GM19025 (cell line): ENCODE measurements at regions not wholly inside any gene's neighbourhood (a gene's known extent, or its start where the extent isn't known, plus 50 kb on each side); places are given as distances from the start of the nearest gene placed in this dataset.
"Not testable (repeated sequence)": the region's sequence is repeated elsewhere in the genome, so short reads cannot be mapped to it uniquely, and the experiment has no call there.

Experiments
- ATAC-seq: cut with Tn5 transposase; IDR thresholded peaks from one replicate; pipeline ENCODE4 v1.9.1; 2021; ENCODE audit warnings: mild to moderate bottlenecking, low read depth, moderate library complexity; ENCODE audit not compliant: unreplicated experiment

- ATAC-seq: no peak
These were observed 349.5 kb downstream of the PRR16 start for GRCh38 chr5:120813551-120813950.

GRCh38 chr5:120817044-120817985, 353.2 kb downstream of the PRR16 start:
- ATAC-seq: no peak

- ATAC-seq: no peak
These were observed 354.0 kb downstream of the PRR16 start for GRCh38 chr5:120818128-120818527.

GRCh38 chr5:120823328-120823727, 359.2 kb downstream of the PRR16 start:
- ATAC-seq: no peak

- not testable (repeated sequence) for ATAC-seq
These were observed 367.5 kb downstream of the PRR16 start for GRCh38 chr5:120831646-120832045.

GRCh38 chr5:120841830-120842229, 377.7 kb downstream of the PRR16 start:
- ATAC-seq: no peak

GRCh38 chr5:120843390-120843980, 379.4 kb downstream of the PRR16 start:
- ATAC-seq: no peak

GRCh38 chr5:120848883-120849282, 384.8 kb downstream of the PRR16 start:
- no peak for ATAC-seq

GRCh38 chr5:120852222-120852860, 388.2 kb downstream of the PRR16 start:
- no peak for ATAC-seq

GRCh38 chr5:120866997-120867396, 402.9 kb downstream of the PRR16 start:
- ATAC-seq: no peak

- ATAC-seq: no peak
These were observed 405.7 kb downstream of the PRR16 start for GRCh38 chr5:120869831-120870230.

GRCh38 chr5:120872297-120872696, 408.2 kb downstream of the PRR16 start:
- no peak for ATAC-seq

- no peak for ATAC-seq
These were observed 409.0 kb downstream of the PRR16 start for GRCh38 chr5:120873083-120873482.

GRCh38 chr5:120874081-120874862, 410.2 kb downstream of the PRR16 start:
- no peak for ATAC-seq

- ATAC-seq: no peak
These were observed 418.1 kb downstream of the PRR16 start for GRCh38 chr5:120882038-120882775.

- ATAC-seq: no peak
These were observed 422.3 kb downstream of the PRR16 start for GRCh38 chr5:120886351-120886860.

- ATAC-seq: no peak
These were observed 431.6 kb downstream of the PRR16 start for GRCh38 chr5:120895660-120896059.

GRCh38 chr5:120901199-120901598, 437.1 kb downstream of the PRR16 start:
- ATAC-seq: no peak

GRCh38 chr5:120907953-120908352, 443.9 kb downstream of the PRR16 start:
- no peak for ATAC-seq

GRCh38 chr5:120910629-120911028, 446.5 kb downstream of the PRR16 start:
- ATAC-seq: no peak
